Activated CD4-positive, alpha-beta T cell treated with anti-CD3 and anti-CD28 coated beads, Interleukin-2, amount 50 U/mL, for 4 hours (primary cell): ENCODE measurements at regions not wholly inside any gene's neighbourhood (a gene's known extent, or its start where the extent isn't known, plus 50 kb on each side); places are given as distances from the start of the nearest gene placed in this dataset.
"Not testable (repeated sequence)": the region's sequence is repeated elsewhere in the genome, so short reads cannot be mapped to it uniquely, and the experiment has no call there.

ENCODE experiments used
- DNase-seq, 2 experiments: peaks; one replicate each; pipeline ENCODE4 v3.0.0-alpha.2; 2020

DNA sequence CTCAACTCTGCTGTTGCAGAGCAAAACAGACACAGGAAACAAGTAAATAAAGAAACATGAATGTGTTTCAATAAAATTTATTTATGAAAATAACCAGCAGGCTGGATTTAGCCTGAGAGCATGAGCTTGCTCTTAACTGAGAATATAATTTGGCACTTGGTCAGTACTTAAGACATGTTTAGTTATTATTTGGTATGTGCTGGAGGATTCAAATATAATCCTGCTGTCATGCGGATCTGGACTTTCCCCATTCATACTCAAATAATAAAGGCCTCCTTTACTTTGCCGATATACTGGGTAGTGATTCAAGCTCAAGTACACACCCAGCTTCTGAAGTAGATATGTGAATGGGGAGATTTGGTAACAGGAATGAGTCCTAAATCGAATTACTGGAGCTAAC is 465.5 kb upstream of the HS3ST1 start:
- no peak for DNase-seq

DNA sequence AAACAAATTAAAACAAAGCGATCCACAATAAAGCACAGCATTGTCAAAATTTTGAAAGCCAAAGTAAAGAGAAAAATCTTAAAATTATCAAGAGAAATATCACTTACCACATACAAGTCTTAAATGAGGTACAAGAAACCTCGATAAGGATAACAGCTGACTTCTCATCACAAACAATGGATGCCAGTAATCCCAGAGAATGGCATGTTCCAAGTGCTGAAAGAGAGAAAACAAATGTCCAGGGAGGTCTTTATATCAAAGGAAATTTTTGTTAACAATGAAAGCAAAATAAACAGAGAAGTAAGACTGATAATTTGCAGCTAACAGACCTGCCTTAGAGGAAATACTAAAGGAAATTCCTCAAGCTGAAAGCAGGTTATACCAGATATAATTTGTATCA is 460.4 kb upstream of the HS3ST1 start:
- no peak for DNase-seq

DNA sequence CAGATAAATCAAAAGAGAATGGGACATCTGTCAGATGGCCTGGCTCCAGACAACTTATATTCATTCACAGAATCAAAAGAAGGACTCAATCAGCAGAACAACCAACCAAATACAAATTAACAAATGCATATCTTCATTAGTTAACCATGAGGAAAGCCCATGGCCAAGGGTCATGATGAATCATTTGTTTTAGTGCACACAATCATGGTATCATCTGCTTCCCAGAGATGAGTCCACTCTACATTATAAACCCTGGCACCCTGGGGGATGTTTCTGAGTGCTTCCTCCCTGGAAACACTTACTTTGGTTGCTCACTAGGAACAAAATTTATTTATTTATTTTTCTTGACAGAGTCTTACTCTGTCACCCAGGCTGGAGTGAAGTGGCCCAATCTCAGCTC is 453.3 kb upstream of the HS3ST1 start:
- no peak for DNase-seq

DNA sequence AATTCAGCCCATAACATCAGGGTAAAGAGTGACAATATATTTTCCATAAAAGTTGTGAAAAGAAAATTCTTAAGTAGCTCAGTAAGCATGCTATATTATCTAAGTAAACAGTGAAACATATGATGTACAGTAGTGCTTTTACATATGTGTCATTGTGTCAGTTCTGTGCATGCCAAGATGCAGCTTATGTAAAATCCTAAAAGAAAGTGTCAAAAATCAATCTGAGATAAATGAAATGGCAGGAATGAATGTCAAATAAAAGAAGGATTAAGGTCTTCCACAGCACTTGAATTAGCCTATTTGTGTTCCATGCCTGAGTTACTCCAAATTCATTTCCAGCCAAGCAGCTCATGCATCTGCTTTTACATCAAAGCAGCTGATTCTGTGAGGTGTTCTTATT is 452.7 kb upstream of the HS3ST1 start:
- no peak for DNase-seq

DNA sequence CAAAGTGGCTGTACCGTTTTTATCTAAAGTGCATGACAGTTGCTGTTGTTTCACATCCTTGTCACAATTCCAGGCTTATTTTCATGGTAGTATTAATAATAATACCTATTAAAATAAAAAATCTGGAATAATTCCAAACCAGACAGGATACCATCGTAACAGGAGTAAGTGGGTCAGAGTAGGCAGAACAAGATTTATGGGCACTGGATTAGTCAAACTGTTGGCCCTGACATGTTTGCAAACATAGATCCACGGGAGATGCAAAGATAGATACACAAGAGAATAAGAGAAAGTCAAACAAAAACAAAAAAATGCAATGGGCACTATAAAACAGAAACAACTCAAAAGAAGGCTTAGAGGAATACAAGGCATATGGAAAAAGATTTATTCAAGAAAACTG is 449.5 kb upstream of the HS3ST1 start:
- no peak for DNase-seq

DNA sequence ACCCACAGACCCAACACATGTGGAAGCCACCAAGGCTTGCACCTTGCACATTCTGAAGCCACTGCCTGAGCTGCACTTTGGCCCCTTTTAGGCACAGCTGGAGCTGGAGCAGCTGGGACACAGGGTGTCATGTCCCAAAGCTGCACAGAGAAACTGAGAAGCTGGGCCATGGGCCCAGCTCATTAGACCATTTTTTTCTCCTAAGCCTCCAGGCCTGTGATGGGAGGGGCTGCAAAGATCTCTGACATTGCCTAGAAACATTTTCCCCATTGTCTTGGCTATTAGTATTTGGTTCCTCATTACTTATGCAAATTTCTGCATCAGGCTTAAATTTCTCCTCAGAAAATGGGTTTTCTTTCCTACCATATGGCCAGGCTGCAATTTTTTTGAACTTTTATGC is 447.4 kb upstream of the HS3ST1 start:
- no peak for DNase-seq

DNA sequence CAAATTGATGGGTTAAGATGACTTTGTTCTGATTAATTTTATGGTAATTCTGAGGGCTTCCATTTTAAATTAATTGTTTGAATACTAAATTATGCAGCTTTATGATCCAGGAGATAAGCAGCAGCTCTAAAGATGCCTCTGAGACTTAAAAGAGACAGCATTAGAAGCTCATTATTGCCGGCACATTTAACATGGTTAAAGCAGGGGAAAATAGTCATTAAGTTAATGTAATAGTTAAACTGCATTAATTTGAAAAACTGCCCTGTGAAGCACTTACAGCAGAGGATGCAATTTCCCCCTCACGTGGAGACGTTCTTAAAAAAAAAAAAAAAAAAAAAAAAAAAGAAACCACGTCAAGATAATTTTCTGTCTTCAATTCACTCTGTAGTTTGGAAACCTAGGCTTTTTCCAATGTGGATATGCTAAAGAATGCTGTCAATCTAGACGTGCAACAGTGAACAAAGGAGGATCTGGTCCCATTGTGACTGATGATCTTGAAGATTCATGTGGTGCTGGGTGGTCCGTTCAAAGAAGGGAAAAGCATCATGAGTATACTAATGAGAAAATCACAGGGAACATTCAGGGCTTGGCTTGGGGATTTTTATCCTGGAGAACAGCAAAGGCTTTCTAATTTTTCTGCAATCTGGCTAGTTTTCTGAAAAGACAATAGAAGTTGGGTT is 440.6 kb upstream of the HS3ST1 start:
- no peak for DNase-seq

DNA sequence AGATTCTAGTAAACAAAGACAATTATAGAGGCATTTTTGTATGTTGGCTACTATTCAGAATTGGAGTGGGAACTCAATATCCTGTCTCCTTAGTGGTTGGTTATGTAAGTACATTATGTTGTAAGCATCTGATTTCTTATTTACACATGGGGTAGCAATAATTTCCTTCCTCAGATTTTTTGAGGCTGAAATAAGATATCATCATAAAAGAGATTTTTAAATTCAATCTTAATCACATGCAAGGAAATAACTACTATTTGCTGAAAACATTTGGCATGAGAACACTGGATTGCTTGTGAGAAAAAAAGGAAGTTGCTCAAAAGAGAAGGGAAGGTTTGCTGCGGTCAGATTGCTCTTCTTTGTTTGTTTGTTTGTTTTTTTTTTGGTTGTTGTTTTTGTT is 437.7 kb upstream of the HS3ST1 start:
- no peak for DNase-seq

DNA sequence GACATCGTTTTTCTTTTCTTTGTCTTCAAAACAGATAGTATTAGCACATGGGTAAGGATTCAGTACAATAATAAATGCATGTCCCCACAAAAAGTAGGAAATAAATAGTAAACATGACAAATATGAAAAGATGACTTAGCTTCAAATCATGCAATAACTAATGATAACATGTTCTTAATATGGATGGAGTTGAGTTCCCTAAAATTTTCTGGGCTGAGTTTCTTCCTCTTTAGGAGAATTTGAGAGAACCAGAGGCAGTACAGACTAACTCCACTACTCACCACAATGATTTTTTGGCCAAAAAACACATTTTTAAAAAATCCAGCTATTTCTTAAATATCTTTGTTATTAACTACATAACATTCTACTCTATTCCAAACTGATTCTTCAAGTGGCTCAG is 432.3 kb upstream of the HS3ST1 start:
- no peak for DNase-seq

DNA sequence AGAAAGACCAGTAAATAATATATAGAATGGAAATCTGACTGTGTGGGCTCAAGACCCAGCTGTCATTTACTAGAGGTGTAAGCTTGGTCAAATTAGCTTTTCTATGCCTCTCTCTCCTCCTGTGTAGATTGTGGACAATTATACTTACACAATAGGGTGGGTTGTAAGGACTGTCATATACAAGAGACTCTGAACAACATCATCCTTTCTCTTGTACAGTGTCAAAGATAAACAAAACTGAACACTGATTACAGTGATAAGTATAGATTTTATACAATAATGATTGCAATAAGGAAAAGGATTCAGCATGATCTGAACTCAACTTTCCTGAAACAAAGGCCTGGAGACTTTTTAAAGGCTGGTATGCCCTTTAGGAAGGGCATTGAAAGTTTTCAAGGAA is 429.2 kb upstream of the HS3ST1 start:
- no peak for DNase-seq

DNA sequence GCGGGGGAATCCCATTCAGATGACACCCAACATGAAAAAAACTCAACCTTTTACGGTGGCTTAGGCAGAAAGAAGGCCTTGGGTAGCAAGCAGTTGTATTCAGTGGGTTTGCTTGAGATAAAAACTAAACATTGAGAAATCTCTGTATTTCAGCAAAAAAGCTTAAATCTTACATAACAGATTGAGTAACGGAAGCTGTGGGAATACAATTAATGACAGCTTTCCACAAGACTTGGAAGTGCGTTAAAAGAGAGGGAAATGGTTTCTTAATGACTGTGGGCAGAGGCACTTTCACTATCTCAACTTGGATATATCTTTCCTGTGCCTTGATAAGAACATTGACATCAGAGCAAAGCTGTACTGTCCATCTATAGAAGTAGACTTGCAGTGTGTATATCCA is 418.5 kb upstream of the HS3ST1 start:
- no peak for DNase-seq

DNA sequence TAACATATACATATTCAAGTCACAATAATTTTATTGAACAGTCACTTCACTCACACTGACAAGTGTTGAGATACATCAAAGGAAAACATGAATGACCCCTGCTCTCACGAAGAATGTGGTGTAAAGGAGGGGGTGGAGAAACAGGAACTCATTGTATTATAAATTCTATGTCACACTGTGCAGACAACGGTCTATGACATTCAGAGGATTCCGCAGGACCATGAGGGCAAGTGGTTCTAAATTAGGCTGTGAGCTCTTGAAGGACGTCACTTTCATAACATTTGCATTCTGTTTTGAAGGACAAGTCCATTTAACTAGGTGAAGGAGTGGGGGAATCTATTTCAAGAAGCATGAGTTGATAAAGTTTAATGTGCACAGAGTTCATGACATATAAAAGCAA is 415.2 kb upstream of the HS3ST1 start:
- DNase-seq, result no peak

DNA sequence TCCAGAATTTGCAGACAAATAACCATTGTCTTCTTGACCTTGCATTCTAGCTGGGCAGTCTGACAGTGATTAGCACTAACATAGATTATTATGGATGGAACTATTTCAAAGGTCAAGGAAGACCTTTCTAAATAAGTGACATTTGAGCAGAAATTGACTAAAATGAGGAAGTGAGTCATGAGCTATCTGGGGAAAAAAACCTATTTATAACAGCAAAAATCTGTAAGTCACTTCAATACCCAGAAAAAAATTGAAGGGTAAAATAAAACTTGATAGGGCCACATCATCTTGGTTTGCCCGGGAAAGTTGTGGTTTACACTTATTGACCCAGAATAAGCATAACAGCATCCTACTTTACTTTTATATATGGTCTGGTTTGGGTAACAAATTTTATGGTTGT is 414.6 kb upstream of the HS3ST1 start:
- no peak for DNase-seq

DNA sequence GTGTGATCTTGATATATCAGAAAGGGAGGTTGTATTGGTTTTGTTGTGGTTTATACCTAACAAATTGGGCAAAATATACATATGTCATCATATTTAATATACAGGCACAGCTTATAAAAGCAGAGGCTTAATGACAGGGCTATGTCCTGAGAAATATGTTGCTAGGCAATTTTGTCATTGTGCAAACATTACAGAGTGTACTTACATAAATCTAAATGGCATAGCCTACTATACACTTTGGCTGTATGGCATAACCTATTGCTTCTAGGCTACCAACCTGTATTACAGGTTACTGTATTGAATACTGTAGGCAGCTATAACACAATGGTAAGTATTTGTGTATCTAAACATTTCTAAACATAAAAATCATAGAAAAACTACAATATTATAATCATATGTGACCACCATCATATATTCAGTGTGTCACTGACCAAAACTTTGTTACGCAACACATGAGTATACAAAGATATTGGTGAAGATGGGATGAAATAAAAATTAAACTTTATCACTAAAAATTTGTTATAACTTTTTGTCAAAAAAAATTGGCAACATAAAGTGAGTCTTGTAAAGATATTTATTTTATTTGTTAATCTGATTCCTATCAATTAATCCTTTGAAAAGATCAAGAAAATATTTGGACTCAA is 414.0 kb upstream of the HS3ST1 start:
- DNase-seq, result no peak

DNA sequence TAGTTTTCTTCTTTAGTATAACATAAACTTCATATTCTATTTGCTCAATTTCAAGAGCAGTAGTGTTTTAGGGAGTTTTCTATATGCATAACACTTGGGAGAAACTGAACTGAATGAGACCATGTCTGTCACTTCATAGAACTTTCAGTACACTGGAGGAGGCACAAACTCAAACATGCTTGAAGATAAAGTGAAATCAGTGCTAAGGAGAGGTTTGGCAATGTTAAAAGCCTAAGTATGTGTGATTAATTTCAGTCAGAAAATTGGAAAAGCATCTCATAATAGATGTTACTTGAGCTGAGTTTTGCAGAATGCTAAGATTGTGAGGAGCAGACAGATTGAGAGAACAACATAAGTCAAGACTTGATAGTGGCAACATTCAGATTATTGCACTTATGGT is 411.2 kb upstream of the HS3ST1 start:
- no peak for DNase-seq

DNA sequence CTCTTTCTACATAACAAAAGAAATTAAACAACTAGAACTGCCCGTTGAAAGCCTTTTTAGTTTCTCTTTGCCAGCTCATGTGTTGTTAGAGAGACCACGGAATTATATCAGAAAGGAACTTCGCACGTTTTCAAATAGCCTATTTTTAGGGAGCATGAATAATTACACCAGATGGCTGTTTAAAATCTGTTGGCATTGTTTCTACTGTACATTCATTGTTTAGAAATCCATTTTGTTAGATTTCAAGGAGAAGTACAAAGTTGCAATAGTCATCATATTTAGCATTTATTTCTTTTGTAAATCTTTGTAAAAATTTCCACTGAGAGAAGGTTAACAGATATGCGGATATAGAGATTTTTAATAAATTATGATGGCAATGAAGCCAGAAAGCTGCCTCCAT is 403.0 kb upstream of the HS3ST1 start:
- no peak for DNase-seq

DNA sequence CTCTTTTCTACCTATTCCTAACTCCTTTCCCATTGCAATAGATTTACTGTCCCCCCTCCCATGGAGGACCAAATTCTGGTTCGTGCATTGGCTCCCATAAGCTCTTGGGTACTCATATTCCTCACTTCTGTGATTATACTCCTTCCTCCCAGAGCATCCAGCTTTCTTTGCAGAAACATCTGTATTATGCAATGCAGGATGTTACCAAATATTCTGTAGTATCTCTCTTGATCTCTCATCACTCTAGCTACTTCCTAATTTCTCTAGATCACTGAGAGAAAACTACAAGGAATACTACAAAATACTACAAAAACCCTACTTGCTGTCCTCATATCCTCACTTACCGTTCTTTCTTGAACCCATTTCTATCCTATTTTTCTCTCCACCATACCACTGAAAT is 395.9 kb upstream of the HS3ST1 start:
- DNase-seq, result no peak

DNA sequence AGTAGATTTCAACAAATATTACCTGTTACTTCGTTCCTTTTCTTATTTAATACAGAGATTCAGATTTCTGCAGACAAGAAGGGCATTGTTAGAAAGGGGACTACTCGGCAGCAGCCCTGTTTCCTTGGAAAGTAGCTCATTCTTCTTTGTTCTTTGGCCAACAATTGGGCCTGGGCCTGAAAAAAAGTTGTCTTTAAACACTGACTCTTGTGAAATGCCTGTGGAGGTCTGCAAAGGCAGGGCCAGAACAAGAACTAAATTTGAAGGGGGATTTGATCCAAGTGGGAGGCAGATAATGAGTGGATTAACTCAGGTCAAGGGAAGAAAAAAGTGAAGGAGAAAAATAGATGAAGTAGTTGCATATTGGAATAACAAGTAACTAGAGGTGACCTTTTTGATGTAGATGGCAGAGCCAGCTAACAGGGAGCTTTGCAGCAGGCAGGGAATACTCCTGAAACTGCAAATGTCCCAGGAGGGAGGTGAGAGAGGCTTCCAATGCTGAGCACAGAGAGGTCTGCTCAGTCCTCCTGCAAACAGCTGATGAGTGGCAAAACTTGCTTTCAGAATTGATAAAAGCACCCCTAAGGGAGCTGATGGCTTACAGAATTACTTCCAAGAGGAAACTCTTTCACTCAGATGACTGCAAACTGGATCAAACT is 393.2 kb upstream of the HS3ST1 start:
- DNase-seq, result no peak

DNA sequence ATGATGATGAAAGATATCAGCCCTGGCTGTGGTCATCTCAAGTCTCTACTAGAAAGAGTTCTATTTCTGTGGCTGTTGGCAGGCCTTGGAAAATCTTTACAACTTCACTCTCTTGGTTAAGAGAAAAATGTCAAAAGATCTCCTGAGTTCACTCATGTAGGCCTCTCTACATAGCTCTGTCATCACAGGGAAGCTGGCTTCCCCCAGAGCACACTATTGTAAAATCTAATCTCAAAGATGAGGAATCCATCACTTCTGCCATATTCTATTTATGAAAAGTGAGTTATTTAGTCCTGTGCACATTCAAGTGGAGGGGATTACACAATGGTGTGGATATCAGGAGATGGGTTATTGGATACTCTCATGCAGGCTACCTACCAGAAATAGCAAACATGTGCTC is 388.4 kb upstream of the HS3ST1 start:
- no peak for DNase-seq

DNA sequence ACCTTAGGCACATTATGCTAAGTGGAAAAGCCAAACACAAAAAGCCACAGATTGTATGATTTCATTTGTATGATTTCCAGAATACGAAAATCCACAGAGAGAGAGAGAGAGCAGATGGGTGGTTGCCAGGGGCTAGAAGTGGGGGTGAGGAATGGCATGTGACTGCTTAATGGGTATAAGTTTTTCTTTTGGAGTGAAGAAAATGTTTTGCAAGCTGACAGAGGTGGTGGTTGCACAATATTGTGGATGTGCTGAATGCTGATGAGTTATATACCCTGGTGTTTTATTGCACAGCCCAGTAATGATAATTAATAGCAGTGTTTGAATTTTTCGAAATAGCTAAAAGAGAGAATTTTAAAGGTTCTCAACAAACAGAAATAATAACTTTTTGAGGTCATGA is 386.1 kb upstream of the HS3ST1 start:
- DNase-seq, result no peak

DNA sequence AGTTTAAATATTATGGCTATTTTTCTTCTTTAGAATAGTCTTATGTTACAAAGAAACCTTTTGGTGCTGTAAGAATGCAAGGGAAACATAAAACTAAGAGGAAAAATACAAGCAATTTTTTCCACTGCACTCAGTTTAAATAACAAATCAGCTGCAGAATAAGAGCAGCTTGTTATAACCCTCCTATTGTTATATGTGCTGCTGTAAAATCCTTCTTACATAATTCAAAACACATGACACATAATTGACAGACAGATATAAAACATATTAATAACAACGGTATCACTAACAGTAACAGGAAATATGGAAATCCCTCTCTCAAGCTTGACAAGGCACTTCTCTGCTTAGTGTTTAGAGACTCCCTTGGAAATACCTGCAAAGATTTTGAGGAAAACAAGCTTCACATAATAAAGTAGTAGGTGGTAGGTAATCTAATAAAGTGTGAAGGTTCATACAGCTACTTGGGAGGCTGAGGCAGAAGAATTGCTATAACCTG is 385.3 kb upstream of the HS3ST1 start:
- DNase-seq, result no peak

DNA sequence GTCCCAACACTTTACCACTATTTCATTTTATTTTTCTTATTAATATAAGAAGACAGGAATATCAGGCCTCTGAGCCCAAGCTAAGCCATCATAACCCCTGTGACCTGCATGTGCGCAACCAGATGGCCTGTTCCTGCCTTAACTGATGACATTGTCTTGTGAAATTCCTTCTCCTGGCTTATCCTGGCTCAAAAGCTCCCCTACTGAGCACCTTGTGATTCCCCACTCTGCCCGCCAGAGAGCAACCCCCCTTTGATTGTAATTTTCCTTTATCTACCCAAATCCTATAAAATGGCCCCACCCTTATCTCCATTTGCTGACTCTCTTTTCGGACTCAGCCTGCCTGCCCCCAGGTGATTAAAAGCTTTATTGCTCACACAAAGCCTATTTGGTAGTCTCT is 382.8 kb upstream of the HS3ST1 start:
- DNase-seq, result not testable (repeated sequence)

DNA sequence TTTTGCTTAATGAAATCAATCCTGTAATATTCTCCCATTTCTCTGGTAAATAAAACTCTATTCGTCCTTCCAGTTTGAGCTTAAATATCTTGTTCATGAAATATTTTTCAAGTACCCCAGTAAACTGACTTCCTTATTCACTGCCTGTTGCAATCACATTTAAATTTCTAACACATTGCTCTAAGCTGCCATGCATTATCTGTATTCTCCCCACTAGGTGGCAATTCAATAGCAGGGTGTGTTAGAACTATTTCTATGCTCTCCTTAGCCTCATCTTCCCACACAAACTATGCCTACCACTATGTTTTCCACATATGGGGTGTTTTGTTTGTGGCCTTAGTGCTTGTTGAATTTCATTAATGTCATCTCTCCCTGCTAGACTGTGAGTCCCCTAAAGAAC is 377.1 kb upstream of the HS3ST1 start:
- no peak for DNase-seq
